Skeletal muscle tissue (tissue), 3 donors: ENCODE measurements at regions not wholly inside any gene's neighbourhood (a gene's known extent, or its start where the extent isn't known, plus 50 kb on each side); places are given as distances from the start of the nearest gene placed in this dataset.

Experiments used
- H3K27ac ChIP-seq: one replicate; pipeline ENCODE4 v1.7.0; 2013; ENCODE audit warnings: mild to moderate bottlenecking, low read depth, low read length, inconsistent platforms
- H3K27me3 ChIP-seq, 3 donors: one replicate each; pipeline ENCODE4 v1.7.0; 2013; ENCODE audit warnings: low read length in 3 of 3; ENCODE audit not compliant: control insufficient read depth in 3 of 3, insufficient read depth in 3 of 3
- H3K36me3 ChIP-seq, 3 donors: one replicate each; pipeline ENCODE4 v1.7.0; 2013; ENCODE audit warnings: low read length in 3 of 3; ENCODE audit not compliant: control insufficient read depth in 3 of 3, insufficient read depth in 3 of 3
- H3K4me1 ChIP-seq, 3 donors: one replicate each; pipeline ENCODE4 v1.7.0; 2013; ENCODE audit warnings: low read length in 3 of 3, mild to moderate bottlenecking in 3 of 3; ENCODE audit not compliant: control insufficient read depth in 3 of 3, insufficient read depth in 3 of 3
- H3K4me3 ChIP-seq, 3 donors: one replicate each; pipeline ENCODE4 v1.7.0; 2013; ENCODE audit warnings: low read length in 3 of 3
- H3K9ac ChIP-seq, 3 donors: one replicate each; pipeline ENCODE4 v1.7.0; 2013; ENCODE audit warnings: low read length in 3 of 3, mild to moderate bottlenecking in 3 of 3, moderate library complexity in 2 of 3, low read depth in 1 of 3
- H3K9me3 ChIP-seq, 3 donors: one replicate each; pipeline ENCODE4 v1.7.0; 2013; ENCODE audit warnings: low read length in 3 of 3; ENCODE audit not compliant: control insufficient read depth in 3 of 3
- donor health status: Osteomylitis.

GRCh38 chr1:109819906-109820305 is 56.2 kb upstream of the EPS8L3 start:
- Histone ChIP-seq H3K27ac (no peak overlapping the region), H3K9me3 (peaks cover 0 to 3% (median 3%) of the 10 kb centered on the region in 3 donors), H3K36me3 (no peaks in the 10 kb centered on the region), H3K4me1 (peaks cover 50 to 52% (median 51%) of the 10 kb centered on the region in 3 donors), H3K4me3 (no peak overlapping the region), H3K27me3 (no peaks in the 10 kb centered on the region), H3K9ac (no peak overlapping the region)

GRCh38 chr1:109818988-109819764 is 55.5 kb upstream of the EPS8L3 start:
- H3K27me3 ChIP-seq, result no peaks in the 10 kb centered on the region
- no peaks in the 10 kb centered on the region for H3K36me3 ChIP-seq
- no peak overlapping the region for H3K9ac ChIP-seq
- peaks cover 43 to 45% (median 44%) of the 10 kb centered on the region in 3 donors for H3K4me1 ChIP-seq
- H3K27ac ChIP-seq, result no peak overlapping the region
- H3K9me3 ChIP-seq, result peaks cover 0 to 3% (median 3%) of the 10 kb centered on the region in 3 donors
- H3K4me3 ChIP-seq, result no peak overlapping the region

- H3K4me1 ChIP-seq, result peaks cover 36 to 38% (median 36%) of the 10 kb centered on the region in 3 donors
- H3K27ac ChIP-seq, result no peak overlapping the region
- no peak overlapping the region for H3K4me3 ChIP-seq
- no peak overlapping the region for H3K9ac ChIP-seq
- H3K27me3 ChIP-seq, result no peaks in the 10 kb centered on the region
- peaks cover 0 to 3% (median 3%) of the 10 kb centered on the region in 3 donors for H3K9me3 ChIP-seq
- H3K36me3 ChIP-seq, result no peaks in the 10 kb centered on the region
These were observed 54.7 kb upstream of the EPS8L3 start for GRCh38 chr1:109818271-109818987.

GRCh38 chr1:109817881-109818270 is 54.2 kb upstream of the EPS8L3 start:
- Histone ChIP-seq H3K27me3 (no peaks in the 10 kb centered on the region), H3K36me3 (no peaks in the 10 kb centered on the region), H3K4me1 (peaks cover 30 to 32% (median 31%) of the 10 kb centered on the region in 3 donors), H3K4me3 (no peak overlapping the region), H3K27ac (no peak overlapping the region), H3K9ac (no peak overlapping the region), H3K9me3 (peaks cover 0 to 3% (median 3%) of the 10 kb centered on the region in 3 donors)

- Histone ChIP-seq H3K9me3 (peaks cover 0 to 3% (median 3%) of the 10 kb centered on the region in 3 donors), H3K27me3 (no peaks in the 10 kb centered on the region), H3K4me3 (no peak overlapping the region), H3K36me3 (no peaks in the 10 kb centered on the region), H3K9ac (no peak overlapping the region), H3K4me1 (peaks cover 22 to 24% (median 22%) of the 10 kb centered on the region in 3 donors), H3K27ac (no peak overlapping the region)
These were observed 53.3 kb upstream of the EPS8L3 start for GRCh38 chr1:109816975-109817535.

- H3K4me3 ChIP-seq, result no peak overlapping the region
- no peak overlapping the region for H3K9ac ChIP-seq
- no peaks in the 10 kb centered on the region for H3K36me3 ChIP-seq
- no peaks in the 10 kb centered on the region for H3K27me3 ChIP-seq
- peaks cover 15 to 16% (median 15%) of the 10 kb centered on the region in 3 donors for H3K4me1 ChIP-seq
- H3K9me3 ChIP-seq, result peaks cover 0 to 3% (median 3%) of the 10 kb centered on the region in 3 donors
- no peak overlapping the region for H3K27ac ChIP-seq
These were observed 52.6 kb upstream of the EPS8L3 start for GRCh38 chr1:109816175-109816811.

- Histone ChIP-seq H3K4me1 (peaks cover 10 to 11% (median 10%) of the 10 kb centered on the region in 3 donors), H3K9me3 (peaks cover 0 to 3% (median 3%) of the 10 kb centered on the region in 3 donors), H3K27me3 (no peaks in the 10 kb centered on the region), H3K36me3 (no peaks in the 10 kb centered on the region), H3K9ac (no peak overlapping the region), H3K4me3 (no peak overlapping the region), H3K27ac (no peak overlapping the region)
These were observed 52.1 kb upstream of the EPS8L3 start for GRCh38 chr1:109815809-109816174.

- no peaks in the 10 kb centered on the region for H3K36me3 ChIP-seq
- no peak overlapping the region for H3K27ac ChIP-seq
- H3K9me3 ChIP-seq, result peaks cover 0 to 3% (median 3%) of the 10 kb centered on the region in 3 donors
- H3K27me3 ChIP-seq, result no peaks in the 10 kb centered on the region
- peaks cover 9 to 10% (median 10%) of the 10 kb centered on the region in 3 donors for H3K4me1 ChIP-seq
- H3K9ac ChIP-seq, result no peak overlapping the region
- no peak overlapping the region for H3K4me3 ChIP-seq
These were observed 51.5 kb upstream of the EPS8L3 start for GRCh38 chr1:109814993-109815786.

- peaks cover 0 to 3% (median 3%) of the 10 kb centered on the region in 3 donors for H3K9me3 ChIP-seq
- no peak overlapping the region for H3K4me3 ChIP-seq
- H3K36me3 ChIP-seq, result no peaks in the 10 kb centered on the region
- H3K4me1 ChIP-seq, result peaks cover 8 to 10% (median 9%) of the 10 kb centered on the region in 3 donors
- no peak overlapping the region for H3K9ac ChIP-seq
- H3K27ac ChIP-seq, result no peak overlapping the region
- H3K27me3 ChIP-seq, result no peaks in the 10 kb centered on the region
These were observed 50.5 kb upstream of the EPS8L3 start for GRCh38 chr1:109814223-109814622.
